Karpas-422 (cell line): ENCODE measurements at regions not wholly inside any gene's neighbourhood (a gene's known extent, or its start where the extent isn't known, plus 50 kb on each side); places are given as distances from the start of the nearest gene placed in this dataset.

Source experiments
- DNase-seq: peaks from one replicate; pipeline ENCODE4 v3.0.0-alpha.2; 2015
- H2AFZ ChIP-seq: fragments of 200-600 bp; sonication (generic); 2 replicates; pipeline ENCODE4 v1.6.1; 2014; ENCODE audit warnings: antibody characterized with exemption, low read length, mixed read lengths
- H3K27ac ChIP-seq: fragments of 200-600 bp; sonication (generic); 2 replicates; pipeline ENCODE4 v1.5.1; 2014; ENCODE audit warnings: mild to moderate bottlenecking, low read length, moderate library complexity
- H3K27me3 ChIP-seq: fragments of 200-600 bp; sonication (generic); 2 replicates; pipeline ENCODE4 v1.6.1; 2014; ENCODE audit warnings: low read length, mixed read lengths
- H3K36me3 ChIP-seq: fragments of 200-600 bp; sonication (generic); 2 replicates; pipeline ENCODE4 v1.6.1; 2014; ENCODE audit warnings: low read length, mixed read lengths; ENCODE audit not compliant: insufficient read depth
- H3K4me1 ChIP-seq: fragments of 200-600 bp; sonication (generic); 2 replicates; pipeline ENCODE4 v1.6.1; 2014; ENCODE audit warnings: mild to moderate bottlenecking, low read length, mixed read lengths
- H3K4me2 ChIP-seq: fragments of 200-600 bp; sonication (generic); 2 replicates; pipeline ENCODE4 v1.6.1; 2014; ENCODE audit warnings: low read length, low read depth, mild to moderate bottlenecking; ENCODE audit not compliant: poor library complexity, severe bottlenecking
- H3K4me3 ChIP-seq: fragments of 200-600 bp; sonication (generic); 2 replicates; pipeline ENCODE4 v1.5.1; 2014; ENCODE audit warnings: mild to moderate bottlenecking, antibody characterized with exemption, low read length, mixed read lengths
- H3K79me2 ChIP-seq: fragments of 200-600 bp; sonication (generic); 2 replicates; pipeline ENCODE4 v1.6.1; 2014; ENCODE audit warnings: mild to moderate bottlenecking, low read length, mixed read lengths
- H3K9ac ChIP-seq: fragments of 200-600 bp; sonication (generic); 2 replicates; pipeline ENCODE4 v1.6.0; 2014; ENCODE audit warnings: low read length
- H3K9me2 ChIP-seq: fragments of 200-600 bp; sonication (generic), shearing (Covaris generic); replicated peaks from 2 replicates; pipeline ENCODE4 v1.6.0; 2014; ENCODE audit warnings: mild to moderate bottlenecking, low read length, moderate library complexity; ENCODE audit not compliant: insufficient read depth
- H3K9me3 ChIP-seq: fragments of 300-700, 200-600 bp; sonication (generic); 2 replicates; pipeline ENCODE4 v1.6.1; 2014; ENCODE audit warnings: low read length, mixed read lengths
- H4K20me1 ChIP-seq: fragments of 200-600 bp; sonication (generic); 2 replicates; pipeline ENCODE4 v1.6.1; 2014; ENCODE audit warnings: mild to moderate bottlenecking, antibody characterized with exemption, low read length, low read depth; ENCODE audit not compliant: insufficient read depth

DNA sequence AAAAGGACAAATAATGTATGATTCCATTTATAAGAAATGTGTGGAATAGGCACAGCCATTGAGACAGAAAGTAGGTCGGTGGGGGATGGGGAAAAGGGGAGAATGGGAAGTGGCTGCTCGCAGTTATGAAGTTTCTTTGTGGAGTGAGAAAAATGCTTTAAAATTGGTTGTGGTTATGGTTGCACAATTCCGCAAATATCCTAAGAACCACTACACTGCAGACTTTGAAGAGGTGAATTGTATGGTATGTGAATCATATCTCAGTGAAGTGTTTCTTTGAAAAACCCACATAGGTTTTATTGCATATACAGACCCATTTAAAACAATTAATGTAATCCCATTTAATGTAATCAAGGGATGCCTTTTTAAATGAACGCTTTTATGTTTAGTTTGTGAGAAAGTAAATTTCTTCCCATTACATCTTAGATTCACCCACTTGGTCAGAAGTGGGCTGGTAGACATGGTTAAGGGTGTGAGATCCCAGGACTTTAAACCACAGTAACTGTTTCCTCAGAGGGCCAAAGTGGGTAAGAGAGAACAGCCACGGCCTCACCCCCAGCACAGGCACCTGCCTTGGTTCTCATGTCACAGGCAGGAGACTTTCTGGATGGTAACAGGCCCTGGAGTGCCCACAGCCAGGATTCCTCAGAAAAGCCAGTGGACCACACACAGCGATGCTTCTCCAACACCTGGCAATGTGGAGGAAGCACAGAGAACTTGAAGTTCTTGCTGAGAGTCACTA, 119.3 kb upstream of the GJB6 start:
- Histone ChIP-seq H3K79me2 (no peaks in the 10 kb centered on the region), H2AFZ (no peak overlapping the region), H3K4me3 (no peak overlapping the region), H3K4me2 (no peak overlapping the region), H4K20me1 (no peaks in the 10 kb centered on the region), H3K4me1 (no peaks in the 10 kb centered on the region), H3K9me2 (no peaks in the 10 kb centered on the region), H3K9ac (no peak overlapping the region), H3K27me3 (no peaks in the 10 kb centered on the region), H3K27ac (no peak overlapping the region), H3K9me3 (no peaks in the 10 kb centered on the region), H3K36me3 (no peaks in the 10 kb centered on the region)
- peak; percentile 19 for DNase-seq

DNA sequence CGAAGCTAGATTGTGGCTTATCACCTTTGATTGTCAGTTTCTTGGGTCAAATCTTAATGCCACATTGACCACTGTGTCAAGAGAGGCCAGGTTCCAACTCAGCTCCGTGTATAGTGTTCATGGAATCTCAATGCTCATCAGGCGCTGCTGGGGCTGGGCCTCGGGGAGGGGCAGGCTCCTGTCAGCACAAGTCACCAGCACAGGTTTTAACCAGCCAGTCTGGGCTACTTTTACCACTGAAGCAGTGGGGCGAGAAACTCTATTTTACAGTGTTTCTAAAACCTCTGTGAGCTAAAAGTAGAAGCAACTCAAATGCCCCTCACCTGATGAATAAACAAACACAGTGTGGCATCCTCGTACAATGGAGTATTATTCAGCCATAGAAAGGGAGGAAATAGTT, 118.7 kb upstream of the GJB6 start:
- Histone ChIP-seq H3K4me1 (no peaks in the 10 kb centered on the region), H4K20me1 (no peaks in the 10 kb centered on the region), H2AFZ (no peak overlapping the region), H3K27me3 (no peaks in the 10 kb centered on the region), H3K36me3 (no peaks in the 10 kb centered on the region), H3K9me2 (no peaks in the 10 kb centered on the region), H3K4me3 (no peak overlapping the region), H3K27ac (no peak overlapping the region), H3K4me2 (no peak overlapping the region), H3K9ac (no peak overlapping the region), H3K79me2 (no peaks in the 10 kb centered on the region), H3K9me3 (no peaks in the 10 kb centered on the region)
- peak; percentile 5 for DNase-seq

- Histone ChIP-seq H3K9me3 (no peaks in the 10 kb centered on the region), H3K36me3 (no peaks in the 10 kb centered on the region), H2AFZ (no peak overlapping the region), H4K20me1 (no peaks in the 10 kb centered on the region), H3K27me3 (no peaks in the 10 kb centered on the region), H3K27ac (no peak overlapping the region), H3K4me2 (no peak overlapping the region), H3K4me3 (no peak overlapping the region), H3K9ac (no peak overlapping the region), H3K4me1 (no peaks in the 10 kb centered on the region), H3K79me2 (no peaks in the 10 kb centered on the region), H3K9me2 (no peaks in the 10 kb centered on the region)
- no peak for DNase-seq
Observed at GRCh38 chr13:20350382-20350763, 118.3 kb upstream of the GJB6 start.

DNA sequence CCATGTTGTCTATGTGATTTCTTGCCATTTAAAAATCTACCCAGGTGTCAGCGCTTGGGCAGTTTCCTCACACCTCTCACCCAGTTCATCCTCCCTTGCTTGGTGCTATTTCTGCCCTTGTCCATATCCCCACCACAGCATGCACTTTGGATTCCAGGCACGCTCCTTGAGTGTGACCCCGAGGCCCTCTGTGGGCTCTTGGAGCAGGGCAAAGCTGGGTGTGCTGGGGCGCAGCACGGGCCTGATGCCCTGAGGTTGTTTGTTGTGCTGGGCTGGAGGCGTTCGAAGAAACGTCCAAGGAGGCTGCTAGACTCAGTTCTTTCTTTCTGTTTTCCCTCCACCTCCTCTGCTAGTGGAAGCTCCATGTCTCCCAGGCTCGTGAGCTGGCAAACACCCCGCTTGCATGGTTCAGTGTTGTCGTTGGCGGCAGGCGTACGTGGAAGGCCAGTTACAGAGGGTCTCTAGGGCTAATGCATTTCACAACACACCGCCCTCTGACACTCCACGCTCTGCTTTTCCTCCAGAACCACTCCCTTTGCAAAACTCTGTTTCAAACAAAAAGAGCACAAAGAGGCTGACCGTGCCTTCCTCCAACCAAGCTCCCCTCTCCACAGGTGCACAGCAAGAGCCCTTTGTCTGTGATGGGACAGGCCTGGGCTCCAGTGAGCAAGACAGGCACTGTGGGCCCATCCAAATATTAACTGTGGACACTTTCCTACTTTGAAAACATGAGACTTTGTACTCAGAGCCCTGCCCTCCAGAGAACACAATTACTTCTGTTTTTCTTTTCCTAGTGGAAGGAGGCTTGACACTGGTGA, 117.7 kb upstream of the GJB6 start:
- no peak overlapping the region for H3K9ac ChIP-seq
- no peak overlapping the region for H3K27ac ChIP-seq
- H3K4me3 ChIP-seq = no peak overlapping the region
- H3K27me3 ChIP-seq = no peaks in the 10 kb centered on the region
- H3K4me2 ChIP-seq = no peak overlapping the region
- H4K20me1 ChIP-seq = no peaks in the 10 kb centered on the region
- DNase-seq = peak; percentile 36
- no peaks in the 10 kb centered on the region for H3K9me3 ChIP-seq
- H3K4me1 ChIP-seq = no peaks in the 10 kb centered on the region
- H2AFZ ChIP-seq = no peak overlapping the region
- no peaks in the 10 kb centered on the region for H3K36me3 ChIP-seq
- no peaks in the 10 kb centered on the region for H3K9me2 ChIP-seq
- no peaks in the 10 kb centered on the region for H3K79me2 ChIP-seq

GRCh38 chr13:20348645-20349408, 116.7 kb upstream of the GJB6 start:
- Histone ChIP-seq H3K36me3 (no peaks in the 10 kb centered on the region), H3K27ac (no peak overlapping the region), H3K4me2 (no peak overlapping the region), H3K9me3 (no peaks in the 10 kb centered on the region), H3K9me2 (no peaks in the 10 kb centered on the region), H3K4me3 (no peak overlapping the region), H3K79me2 (no peaks in the 10 kb centered on the region), H3K9ac (no peak overlapping the region), H3K27me3 (no peaks in the 10 kb centered on the region), H3K4me1 (no peaks in the 10 kb centered on the region), H4K20me1 (no peaks in the 10 kb centered on the region), H2AFZ (no peak overlapping the region)
- DNase-seq = no peak

GRCh38 chr13:20348018-20348417, 115.9 kb upstream of the GJB6 start:
- H3K4me1 ChIP-seq = peaks cover 5% of the 10 kb centered on the region
- H3K36me3 ChIP-seq = no peaks in the 10 kb centered on the region
- no peak overlapping the region for H2AFZ ChIP-seq
- no peaks in the 10 kb centered on the region for H3K9me2 ChIP-seq
- no peaks in the 10 kb centered on the region for H3K79me2 ChIP-seq
- H3K9ac ChIP-seq = no peak overlapping the region
- H3K27ac ChIP-seq = no peak overlapping the region
- H3K4me3 ChIP-seq = no peak overlapping the region
- H3K4me2 ChIP-seq = no peak overlapping the region
- no peaks in the 10 kb centered on the region for H4K20me1 ChIP-seq
- no peaks in the 10 kb centered on the region for H3K9me3 ChIP-seq
- DNase-seq = no peak
- H3K27me3 ChIP-seq = no peaks in the 10 kb centered on the region

DNA sequence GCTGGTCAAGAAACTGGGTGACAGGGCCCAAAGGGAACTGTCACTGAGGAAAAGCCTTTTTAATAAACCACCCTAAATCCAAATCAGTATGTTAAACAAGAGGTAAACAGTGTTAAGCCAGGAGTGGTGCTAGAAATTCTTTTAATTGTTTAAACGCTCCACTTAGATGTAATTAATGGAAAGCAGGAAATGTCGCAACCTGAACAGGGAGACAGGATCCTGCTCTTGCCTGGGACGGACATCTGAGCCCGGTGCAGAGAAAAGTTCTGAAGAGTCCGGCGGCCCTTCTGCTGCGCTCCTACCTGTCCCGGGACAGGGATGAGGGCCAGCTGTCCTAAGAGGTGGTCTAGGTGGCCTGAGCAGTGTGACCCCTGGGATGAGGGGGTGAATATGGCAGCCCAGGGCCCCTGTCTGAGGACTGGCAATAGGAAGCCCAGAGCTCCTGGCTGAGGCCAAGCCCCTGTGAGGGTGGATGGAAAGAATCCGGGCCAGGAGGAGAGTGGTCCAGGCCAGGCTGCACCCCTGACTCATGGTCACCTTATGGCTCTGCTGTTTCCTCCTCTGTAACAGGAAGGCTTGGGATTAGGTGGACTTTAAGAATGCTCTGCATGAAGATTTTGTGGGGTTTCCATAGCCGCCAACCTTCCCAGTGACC, 112.8 kb upstream of the GJB6 start:
- no peaks in the 10 kb centered on the region for H3K27me3 ChIP-seq
- H3K27ac ChIP-seq = no peak overlapping the region
- no peak overlapping the region for H3K9ac ChIP-seq
- H3K4me3 ChIP-seq = no peak overlapping the region
- H3K9me3 ChIP-seq = no peaks in the 10 kb centered on the region
- peak; percentile 23 for DNase-seq
- no peaks in the 10 kb centered on the region for H3K79me2 ChIP-seq
- H3K9me2 ChIP-seq = no peaks in the 10 kb centered on the region
- H3K36me3 ChIP-seq = no peaks in the 10 kb centered on the region
- peaks cover 13% of the 10 kb centered on the region for H3K4me1 ChIP-seq
- no peak overlapping the region for H3K4me2 ChIP-seq
- H4K20me1 ChIP-seq = no peaks in the 10 kb centered on the region
- H2AFZ ChIP-seq = no peak overlapping the region

DNA sequence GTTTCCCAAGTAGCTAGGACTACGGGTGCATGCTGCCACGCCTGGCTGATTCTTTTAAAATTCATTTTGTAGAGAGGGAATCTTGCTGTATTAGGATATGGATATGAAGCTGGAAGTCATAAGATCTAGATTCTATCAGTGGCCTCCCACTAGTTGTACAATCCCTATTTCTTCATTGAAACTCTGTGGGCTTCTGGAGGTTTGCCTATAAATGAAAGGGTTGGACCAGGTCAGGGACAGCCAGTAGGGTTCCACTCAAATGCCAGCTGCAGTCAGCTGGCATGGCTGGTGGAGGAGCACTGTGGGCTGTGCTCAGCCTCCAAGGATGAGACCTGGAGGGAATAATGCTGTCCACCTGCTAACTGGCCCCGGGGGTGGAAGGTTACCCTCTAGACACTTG, 110.2 kb upstream of the GJB6 start:
- Histone ChIP-seq H3K36me3 (no peaks in the 10 kb centered on the region), H3K79me2 (no peaks in the 10 kb centered on the region), H3K9me3 (no peaks in the 10 kb centered on the region), H3K4me2 (no peak overlapping the region), H3K27me3 (no peaks in the 10 kb centered on the region), H3K4me3 (no peak overlapping the region), H3K4me1 (peaks cover 24% of the 10 kb centered on the region), H3K9me2 (no peaks in the 10 kb centered on the region), H3K9ac (no peak overlapping the region), H4K20me1 (no peaks in the 10 kb centered on the region), H2AFZ (no peak overlapping the region), H3K27ac (no peak overlapping the region)
- DNase-seq = no peak
